ENCODE measurements at regions not wholly inside any gene's neighbourhood (a gene's known extent, or its start where the extent isn't known, plus 50 kb on each side); places are given as distances from the start of the nearest gene placed in this dataset.
"Not testable (repeated sequence)": the region's sequence is repeated elsewhere in the genome, so short reads cannot be mapped to it uniquely, and the experiment has no call there.

- DNase-seq, result no peak
These were observed 330.5 kb upstream of the SFSWAP start for GRCh38 chr12:131380220-131380964.

GRCh38 chr12:131380965-131381705, 329.8 kb upstream of the SFSWAP start:
- DNase-seq, result no peak

GRCh38 chr12:131381716-131382430, 329.0 kb upstream of the SFSWAP start:
- no peak for DNase-seq

- DNase-seq, result no peak
These were observed 327.6 kb upstream of the SFSWAP start for GRCh38 chr12:131383291-131383690.

- no peak for DNase-seq
These were observed 326.9 kb upstream of the SFSWAP start for GRCh38 chr12:131383741-131384543.

- DNase-seq, result no peak
These were observed 326.4 kb upstream of the SFSWAP start for GRCh38 chr12:131384544-131384855.

GRCh38 chr12:131385313-131386166, 325.4 kb upstream of the SFSWAP start:
- DNase-seq, result no peak

- DNase-seq, result no peak
These were observed 324.7 kb upstream of the SFSWAP start for GRCh38 chr12:131386167-131386521.

- no peak for DNase-seq
These were observed 324.1 kb upstream of the SFSWAP start for GRCh38 chr12:131386781-131387180.

- DNase-seq, result no peak
These were observed 323.4 kb upstream of the SFSWAP start for GRCh38 chr12:131387281-131388163.

- peak; percentile 80 for DNase-seq
These were observed 322.5 kb upstream of the SFSWAP start for GRCh38 chr12:131388164-131389053.

GRCh38 chr12:131389054-131390013, 321.6 kb upstream of the SFSWAP start:
- DNase-seq, result no peak

- DNase-seq, result no peak
These were observed 320.2 kb upstream of the SFSWAP start for GRCh38 chr12:131390412-131391334.

GRCh38 chr12:131391399-131391798, 319.5 kb upstream of the SFSWAP start:
- DNase-seq, result no peak

- DNase-seq, result not testable (repeated sequence)
These were observed 316.1 kb upstream of the SFSWAP start for GRCh38 chr12:131394752-131395151.

- DNase-seq, result not testable (repeated sequence)
These were observed 315.6 kb upstream of the SFSWAP start for GRCh38 chr12:131395209-131395684.

GRCh38 chr12:131395971-131396573, 314.8 kb upstream of the SFSWAP start:
- no peak for DNase-seq
